GM23338 (cell line): ENCODE measurements at regions not wholly inside any gene's neighbourhood (a gene's known extent, or its start where the extent isn't known, plus 50 kb on each side); places are given as distances from the start of the nearest gene placed in this dataset.

Experiments used
- ATAC-seq: fragments of 200-7000 bp; cut with Tn5 transposase; 3 replicates; pipeline ENCODE4 v1.9.1; 2020
- DNase-seq: peaks from one replicate; pipeline ENCODE4 v3.0.0-alpha.2; 2015; ENCODE audit warnings: low spot score
- H2AFZ ChIP-seq: fragments of 200-600 bp; sonication (generic); 2 replicates; pipeline ENCODE4 v1.8.0; 2016; ENCODE audit warnings: antibody characterized with exemption, mild to moderate bottlenecking, moderate library complexity
- H3F3A ChIP-seq: fragments of 200-600 bp; sonication (generic); replicated peaks from 2 replicates; pipeline ENCODE4 v1.8.0; 2017; ENCODE audit warnings: antibody characterized with exemption, mixed run types, low read depth
- H3K27ac ChIP-seq: fragments of 200-600 bp; sonication (generic); 2 replicates; pipeline ENCODE4 v1.6.1; 2016; ENCODE audit warnings: low read depth
- H3K27me3 ChIP-seq: fragments of 200-600 bp; sonication (generic); 2 replicates; pipeline ENCODE4 v1.8.0; 2016; ENCODE audit warnings: mild to moderate bottlenecking, mixed run types, moderate library complexity; ENCODE audit not compliant: insufficient read depth
- H3K36me3 ChIP-seq: fragments of 200-600 bp; sonication (generic); 2 replicates; pipeline ENCODE4 v1.8.0; 2016; ENCODE audit warnings: mild to moderate bottlenecking; ENCODE audit not compliant: insufficient read depth
- H3K4me1 ChIP-seq: fragments of 200-600 bp; sonication (generic); 2 replicates; pipeline ENCODE4 v1.8.0; 2016; ENCODE audit warnings: mild to moderate bottlenecking, moderate library complexity; ENCODE audit not compliant: insufficient read depth
- H3K4me2 ChIP-seq: fragments of 200-600 bp; sonication (generic); 2 replicates; pipeline ENCODE4 v1.7.1; 2017; ENCODE audit warnings: mixed run types
- H3K4me3 ChIP-seq: fragments of 200-600 bp; sonication (generic); 2 replicates; pipeline ENCODE4 v1.6.1; 2016; ENCODE audit warnings: mixed run types
- H3K79me2 ChIP-seq: fragments of 200-600 bp; sonication (generic); replicated peaks from 2 replicates; pipeline ENCODE4 v1.8.0; 2017; ENCODE audit warnings: mild to moderate bottlenecking; ENCODE audit not compliant: insufficient read depth
- H3K9me2 ChIP-seq: fragments of 200-600 bp; sonication (generic); 2 replicates; pipeline ENCODE4 v1.8.0; 2017; ENCODE audit not compliant: insufficient read depth
- H4K20me1 ChIP-seq: fragments of 200-600 bp; sonication (generic); replicated peaks from 2 replicates; pipeline ENCODE4 v1.8.0; 2017; ENCODE audit warnings: mild to moderate bottlenecking; ENCODE audit not compliant: insufficient read depth
- H3K27ac Mint-ChIP-seq: 2 replicates; pipeline ENCODE4 v1.8.0; 2020; ENCODE audit warnings: inconsistent platforms, mild to moderate bottlenecking, moderate library complexity, mixed read lengths
- H3K27me3 Mint-ChIP-seq: 3 replicates; pipeline ENCODE4 v1.8.0; 2022; ENCODE audit warnings: low read depth, mild to moderate bottlenecking, moderate library complexity, mixed read lengths, inconsistent platforms; ENCODE audit not compliant: insufficient read depth, poor library complexity
- H3K36me3 Mint-ChIP-seq: 3 replicates; pipeline ENCODE4 v1.8.0; 2021; ENCODE audit warnings: low read depth, mild to moderate bottlenecking, inconsistent platforms, moderate library complexity, mixed read lengths
- H3K4me1 Mint-ChIP-seq: 3 replicates; pipeline ENCODE4 v1.8.0; 2020; ENCODE audit warnings: mild to moderate bottlenecking, inconsistent platforms, mixed read lengths
- H3K4me3 Mint-ChIP-seq: 3 replicates; pipeline ENCODE4 v1.8.0; 2021; ENCODE audit warnings: moderate library complexity, mild to moderate bottlenecking, inconsistent platforms, mixed read lengths
- H3K9me3 Mint-ChIP-seq: 3 replicates; pipeline ENCODE4 v1.8.0; 2020; ENCODE audit warnings: moderate library complexity, mild to moderate bottlenecking, inconsistent platforms, mixed read lengths
- CREB1 ChIP-seq: fragments of 250-450 bp; sonication (Bioruptor Pico); IDR thresholded peaks from 2 replicates; pipeline ENCODE4 v1.5.0; 2020; ENCODE audit warnings: low read depth, mild to moderate bottlenecking, moderate library complexity
- ETS1 ChIP-seq: IDR thresholded peaks from 2 replicates; pipeline ENCODE4 v1.6.1; 2016; ENCODE audit warnings: antibody characterized with exemption
- EZH2 ChIP-seq: fragments of 200-600 bp; sonication (generic); IDR thresholded peaks from one replicate; pipeline ENCODE4 v1.8.0; 2017; ENCODE audit warnings: antibody characterized with exemption, mild to moderate bottlenecking, low read depth; ENCODE audit not compliant: unreplicated experiment
- EZH2phosphoT487 ChIP-seq: fragments of 200-600 bp; sonication (generic); IDR thresholded peaks from one replicate; pipeline ENCODE4 v1.8.1; 2018; ENCODE audit warnings: antibody characterized with exemption; ENCODE audit not compliant: unreplicated experiment
- JUNB ChIP-seq: IDR thresholded peaks from one replicate; pipeline ENCODE4 v1.6.1; 2016; ENCODE audit warnings: antibody characterized with exemption; ENCODE audit not compliant: unreplicated experiment
- NANOG ChIP-seq: IDR thresholded peaks from 2 replicates; pipeline ENCODE4 v1.6.1; 2016; ENCODE audit warnings: antibody characterized with exemption, borderline replicate concordance
- POLR2AphosphoS5 ChIP-seq: IDR thresholded peaks from 2 replicates; pipeline ENCODE4 v1.6.1; 2016; ENCODE audit warnings: antibody characterized with exemption, low read depth
- STAT1 ChIP-seq: IDR thresholded peaks from one replicate; pipeline ENCODE4 v1.6.1; 2016; ENCODE audit warnings: antibody characterized with exemption; ENCODE audit not compliant: unreplicated experiment
- ZNF114 ChIP-seq: fragments of 250-450 bp; sonication (Bioruptor Pico); IDR thresholded peaks from 2 replicates; pipeline ENCODE4 v1.5.0; 2020; ENCODE audit warnings: mild to moderate bottlenecking, moderate library complexity
- ZNF331 ChIP-seq: fragments of 250-450 bp; sonication (Bioruptor Pico); IDR thresholded peaks from 2 replicates; pipeline ENCODE4 v1.5.0; 2020; ENCODE audit warnings: low read depth, mild to moderate bottlenecking, moderate library complexity
- TF ChIP-seq, protein P1 (sequence below): IDR thresholded peaks from one replicate; pipeline ENCODE4 v1.6.1; 2018; ENCODE audit warnings: antibody characterized with exemption; ENCODE audit not compliant: unreplicated experiment
- TF ChIP-seq, protein P2 (sequence below): fragments of 250-450 bp; sonication (Bioruptor Pico); IDR thresholded peaks from 2 replicates; pipeline ENCODE4 v1.5.0; 2020; ENCODE audit warnings: mild to moderate bottlenecking, moderate library complexity

- H3K4me1 ChIP-seq, result no peaks in the 10 kb centered on the region
- Mint-ChIP-seq H3K9me3 (no peaks in the 10 kb centered on the region), H3K27me3 (no peaks in the 10 kb centered on the region), H3K27ac (no peak overlapping the region), H3K36me3 (no peaks in the 10 kb centered on the region), H3K4me1 (no peaks in the 10 kb centered on the region), H3K4me3 (no peak overlapping the region)
- H3K27ac ChIP-seq, result no peak overlapping the region
- no peak for TF ChIP-seq CREB1 (CRISPR knock-in tag)
- no peak overlapping the region for H3K4me3 ChIP-seq
- no peaks in the 10 kb centered on the region for H3K79me2 ChIP-seq
- H3K27me3 ChIP-seq, result no peaks in the 10 kb centered on the region
- no peak for DNase-seq
- no peaks in the 10 kb centered on the region for H3K9me2 ChIP-seq
- no peaks in the 10 kb centered on the region for H3K36me3 ChIP-seq
- no peak overlapping the region for H3K4me2 ChIP-seq
- H4K20me1 ChIP-seq, result no peaks in the 10 kb centered on the region
- no peak for ATAC-seq
- H3F3A ChIP-seq, result no peaks in the 10 kb centered on the region
- H2AFZ ChIP-seq, result no peak overlapping the region
Observed at GRCh38 chr21:35220301-35220700, 171.2 kb upstream of the RUNX1 start.

- DNase-seq (no peak), ATAC-seq (no peak)
- Histone ChIP-seq H3F3A (no peaks in the 10 kb centered on the region), H3K27ac (no peak overlapping the region), H3K4me3 (no peak overlapping the region), H3K4me2 (no peak overlapping the region), H2AFZ (no peak overlapping the region), H3K36me3 (no peaks in the 10 kb centered on the region), H4K20me1 (no peaks in the 10 kb centered on the region), H3K27me3 (no peaks in the 10 kb centered on the region), H3K4me1 (no peaks in the 10 kb centered on the region), H3K79me2 (no peaks in the 10 kb centered on the region), H3K9me2 (no peaks in the 10 kb centered on the region)
- no peaks in the 10 kb centered on the region for H3K4me1 Mint-ChIP-seq
- H3K36me3 Mint-ChIP-seq, result no peaks in the 10 kb centered on the region
- H3K27ac Mint-ChIP-seq, result 0 out of 2 replicates have a peak overlapping the region, but pooled peaks have one; percentile 54
- no peaks in the 10 kb centered on the region for H3K9me3 Mint-ChIP-seq
- H3K27me3 Mint-ChIP-seq, result no peaks in the 10 kb centered on the region
- H3K4me3 Mint-ChIP-seq, result no peak overlapping the region
- TF ChIP-seq EZH2phosphoT487 (no peak), ZNF331 (no peak), POLR2AphosphoS5 (no peak), EZH2 (no peak), ZNF114 (CRISPR knock-in tag) (no peak), ETS1 (no peak), NANOG (no peak), STAT1 (no peak), JUNB (no peak), CREB1 (CRISPR knock-in tag) (no peak)
- TF ChIP-seq, protein P1, sequence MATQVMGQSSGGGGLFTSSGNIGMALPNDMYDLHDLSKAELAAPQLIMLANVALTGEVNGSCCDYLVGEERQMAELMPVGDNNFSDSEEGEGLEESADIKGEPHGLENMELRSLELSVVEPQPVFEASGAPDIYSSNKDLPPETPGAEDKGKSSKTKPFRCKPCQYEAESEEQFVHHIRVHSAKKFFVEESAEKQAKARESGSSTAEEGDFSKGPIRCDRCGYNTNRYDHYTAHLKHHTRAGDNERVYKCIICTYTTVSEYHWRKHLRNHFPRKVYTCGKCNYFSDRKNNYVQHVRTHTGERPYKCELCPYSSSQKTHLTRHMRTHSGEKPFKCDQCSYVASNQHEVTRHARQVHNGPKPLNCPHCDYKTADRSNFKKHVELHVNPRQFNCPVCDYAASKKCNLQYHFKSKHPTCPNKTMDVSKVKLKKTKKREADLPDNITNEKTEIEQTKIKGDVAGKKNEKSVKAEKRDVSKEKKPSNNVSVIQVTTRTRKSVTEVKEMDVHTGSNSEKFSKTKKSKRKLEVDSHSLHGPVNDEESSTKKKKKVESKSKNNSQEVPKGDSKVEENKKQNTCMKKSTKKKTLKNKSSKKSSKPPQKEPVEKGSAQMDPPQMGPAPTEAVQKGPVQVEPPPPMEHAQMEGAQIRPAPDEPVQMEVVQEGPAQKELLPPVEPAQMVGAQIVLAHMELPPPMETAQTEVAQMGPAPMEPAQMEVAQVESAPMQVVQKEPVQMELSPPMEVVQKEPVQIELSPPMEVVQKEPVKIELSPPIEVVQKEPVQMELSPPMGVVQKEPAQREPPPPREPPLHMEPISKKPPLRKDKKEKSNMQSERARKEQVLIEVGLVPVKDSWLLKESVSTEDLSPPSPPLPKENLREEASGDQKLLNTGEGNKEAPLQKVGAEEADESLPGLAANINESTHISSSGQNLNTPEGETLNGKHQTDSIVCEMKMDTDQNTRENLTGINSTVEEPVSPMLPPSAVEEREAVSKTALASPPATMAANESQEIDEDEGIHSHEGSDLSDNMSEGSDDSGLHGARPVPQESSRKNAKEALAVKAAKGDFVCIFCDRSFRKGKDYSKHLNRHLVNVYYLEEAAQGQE, result no peak
- TF ChIP-seq, protein P2, sequence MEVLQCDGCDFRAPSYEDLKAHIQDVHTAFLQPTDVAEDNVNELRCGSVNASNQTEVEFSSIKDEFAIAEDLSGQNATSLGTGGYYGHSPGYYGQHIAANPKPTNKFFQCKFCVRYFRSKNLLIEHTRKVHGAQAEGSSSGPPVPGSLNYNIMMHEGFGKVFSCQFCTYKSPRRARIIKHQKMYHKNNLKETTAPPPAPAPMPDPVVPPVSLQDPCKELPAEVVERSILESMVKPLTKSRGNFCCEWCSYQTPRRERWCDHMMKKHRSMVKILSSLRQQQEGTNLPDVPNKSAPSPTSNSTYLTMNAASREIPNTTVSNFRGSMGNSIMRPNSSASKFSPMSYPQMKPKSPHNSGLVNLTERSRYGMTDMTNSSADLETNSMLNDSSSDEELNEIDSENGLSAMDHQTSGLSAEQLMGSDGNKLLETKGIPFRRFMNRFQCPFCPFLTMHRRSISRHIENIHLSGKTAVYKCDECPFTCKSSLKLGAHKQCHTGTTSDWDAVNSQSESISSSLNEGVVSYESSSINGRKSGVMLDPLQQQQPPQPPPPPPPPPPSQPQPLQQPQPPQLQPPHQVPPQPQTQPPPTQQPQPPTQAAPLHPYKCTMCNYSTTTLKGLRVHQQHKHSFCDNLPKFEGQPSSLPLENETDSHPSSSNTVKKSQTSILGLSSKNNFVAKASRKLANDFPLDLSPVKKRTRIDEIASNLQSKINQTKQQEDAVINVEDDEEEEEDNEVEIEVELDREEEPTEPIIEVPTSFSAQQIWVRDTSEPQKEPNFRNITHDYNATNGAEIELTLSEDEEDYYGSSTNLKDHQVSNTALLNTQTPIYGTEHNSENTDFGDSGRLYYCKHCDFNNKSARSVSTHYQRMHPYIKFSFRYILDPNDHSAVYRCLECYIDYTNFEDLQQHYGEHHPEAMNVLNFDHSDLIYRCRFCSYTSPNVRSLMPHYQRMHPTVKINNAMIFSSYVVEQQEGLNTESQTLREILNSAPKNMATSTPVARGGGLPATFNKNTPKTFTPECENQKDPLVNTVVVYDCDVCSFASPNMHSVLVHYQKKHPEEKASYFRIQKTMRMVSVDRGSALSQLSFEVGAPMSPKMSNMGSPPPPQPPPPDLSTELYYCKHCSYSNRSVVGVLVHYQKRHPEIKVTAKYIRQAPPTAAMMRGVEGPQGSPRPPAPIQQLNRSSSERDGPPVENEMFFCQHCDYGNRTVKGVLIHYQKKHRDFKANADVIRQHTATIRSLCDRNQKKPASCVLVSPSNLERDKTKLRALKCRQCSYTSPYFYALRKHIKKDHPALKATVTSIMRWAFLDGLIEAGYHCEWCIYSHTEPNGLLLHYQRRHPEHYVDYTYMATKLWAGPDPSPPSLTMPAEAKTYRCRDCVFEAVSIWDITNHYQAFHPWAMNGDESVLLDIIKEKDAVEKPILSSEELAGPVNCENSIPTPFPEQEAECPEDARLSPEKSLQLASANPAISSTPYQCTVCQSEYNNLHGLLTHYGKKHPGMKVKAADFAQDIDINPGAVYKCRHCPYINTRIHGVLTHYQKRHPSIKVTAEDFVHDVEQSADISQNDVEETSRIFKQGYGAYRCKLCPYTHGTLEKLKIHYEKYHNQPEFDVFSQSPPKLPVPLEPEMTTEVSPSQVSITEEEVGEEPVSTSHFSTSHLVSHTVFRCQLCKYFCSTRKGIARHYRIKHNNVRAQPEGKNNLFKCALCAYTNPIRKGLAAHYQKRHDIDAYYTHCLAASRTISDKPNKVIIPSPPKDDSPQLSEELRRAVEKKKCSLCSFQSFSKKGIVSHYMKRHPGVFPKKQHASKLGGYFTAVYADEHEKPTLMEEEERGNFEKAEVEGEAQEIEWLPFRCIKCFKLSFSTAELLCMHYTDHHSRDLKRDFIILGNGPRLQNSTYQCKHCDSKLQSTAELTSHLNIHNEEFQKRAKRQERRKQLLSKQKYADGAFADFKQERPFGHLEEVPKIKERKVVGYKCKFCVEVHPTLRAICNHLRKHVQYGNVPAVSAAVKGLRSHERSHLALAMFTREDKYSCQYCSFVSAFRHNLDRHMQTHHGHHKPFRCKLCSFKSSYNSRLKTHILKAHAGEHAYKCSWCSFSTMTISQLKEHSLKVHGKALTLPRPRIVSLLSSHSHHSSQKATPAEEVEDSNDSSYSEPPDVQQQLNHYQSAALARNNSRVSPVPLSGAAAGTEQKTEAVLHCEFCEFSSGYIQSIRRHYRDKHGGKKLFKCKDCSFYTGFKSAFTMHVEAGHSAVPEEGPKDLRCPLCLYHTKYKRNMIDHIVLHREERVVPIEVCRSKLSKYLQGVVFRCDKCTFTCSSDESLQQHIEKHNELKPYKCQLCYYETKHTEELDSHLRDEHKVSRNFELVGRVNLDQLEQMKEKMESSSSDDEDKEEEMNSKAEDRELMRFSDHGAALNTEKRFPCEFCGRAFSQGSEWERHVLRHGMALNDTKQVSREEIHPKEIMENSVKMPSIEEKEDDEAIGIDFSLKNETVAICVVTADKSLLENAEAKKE (CRISPR knock-in tag), result no peak
Observed at GRCh38 chr21:35219719-35220118, 170.6 kb upstream of the RUNX1 start.
